Gastrocnemius medialis (tissue), 4 donors: ENCODE measurements at regions not wholly inside any gene's neighbourhood (a gene's known extent, or its start where the extent isn't known, plus 50 kb on each side); places are given as distances from the start of the nearest gene placed in this dataset.

Experiments
- POLR2A ChIP-seq, 2 donors: fragments of 450-650 bp; IDR thresholded peaks; one replicate each; pipeline ENCODE4 v1.6.1; 2017; ENCODE audit warnings: antibody characterized with exemption in 2 of 2, mild to moderate bottlenecking in 2 of 2, moderate library complexity in 2 of 2
- TF ChIP-seq, protein P1 (sequence below), 5 experiments: fragments of 450-650 bp in 3 of 5; fragments of 200-600 bp in 2 of 5; sonication (generic) in 2 of 5; IDR thresholded peaks in 4 of 5; conservative IDR thresholded peaks in 1 of 5; 1 replicate in 4 of 5; 2 replicates in 1 of 5; pipeline ENCODE4 v1.5.1; 2016 to 2019; ENCODE audit warnings: antibody characterized with exemption in 5 of 5, mild to moderate bottlenecking in 3 of 5, moderate library complexity in 3 of 5

DNA sequence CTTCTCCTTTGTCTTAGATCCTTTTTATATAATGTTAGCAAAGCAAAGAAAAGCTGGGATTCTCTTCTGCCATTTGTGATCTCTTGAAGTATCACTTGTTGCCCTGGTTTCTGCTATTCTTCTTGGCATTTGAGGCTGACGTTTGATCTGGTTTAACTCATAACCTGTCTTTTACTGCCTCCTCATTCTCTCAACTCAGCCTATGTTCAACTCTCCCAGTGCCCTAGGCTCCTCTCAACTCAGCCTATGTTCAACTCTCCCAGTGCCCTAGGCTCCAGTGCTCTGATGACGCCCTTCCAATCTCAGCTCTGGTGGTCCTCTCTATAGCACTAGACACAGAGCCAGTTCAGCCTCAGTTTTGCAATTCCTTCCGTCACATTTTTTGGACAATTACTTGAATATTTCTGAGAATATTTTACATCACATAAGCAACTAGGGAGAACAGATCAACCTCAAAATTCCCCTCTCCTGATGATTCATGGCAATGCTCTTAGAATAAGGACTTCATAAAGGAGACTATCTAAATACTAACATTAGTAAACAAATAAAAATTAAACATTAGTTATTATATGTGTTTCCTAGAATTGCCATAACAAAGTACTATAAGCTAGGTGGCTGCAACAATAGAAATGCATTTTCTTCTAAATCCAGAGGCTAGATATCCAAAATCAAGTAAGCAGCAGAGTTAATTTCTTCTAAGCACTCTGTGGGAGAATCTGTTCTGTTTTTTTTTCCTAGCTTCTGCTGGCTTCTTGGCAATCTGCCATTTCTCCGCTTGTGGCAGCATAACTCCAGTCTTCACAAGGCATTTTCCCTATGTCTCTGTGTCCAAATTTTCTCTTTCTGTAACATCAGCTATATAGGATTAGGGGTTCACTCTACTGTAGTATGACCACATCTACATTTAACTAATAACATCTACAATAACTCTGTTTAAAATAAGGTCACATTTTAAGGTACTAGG is 662.1 kb upstream of the FTMT start:
- TF ChIP-seq, protein P1, sequence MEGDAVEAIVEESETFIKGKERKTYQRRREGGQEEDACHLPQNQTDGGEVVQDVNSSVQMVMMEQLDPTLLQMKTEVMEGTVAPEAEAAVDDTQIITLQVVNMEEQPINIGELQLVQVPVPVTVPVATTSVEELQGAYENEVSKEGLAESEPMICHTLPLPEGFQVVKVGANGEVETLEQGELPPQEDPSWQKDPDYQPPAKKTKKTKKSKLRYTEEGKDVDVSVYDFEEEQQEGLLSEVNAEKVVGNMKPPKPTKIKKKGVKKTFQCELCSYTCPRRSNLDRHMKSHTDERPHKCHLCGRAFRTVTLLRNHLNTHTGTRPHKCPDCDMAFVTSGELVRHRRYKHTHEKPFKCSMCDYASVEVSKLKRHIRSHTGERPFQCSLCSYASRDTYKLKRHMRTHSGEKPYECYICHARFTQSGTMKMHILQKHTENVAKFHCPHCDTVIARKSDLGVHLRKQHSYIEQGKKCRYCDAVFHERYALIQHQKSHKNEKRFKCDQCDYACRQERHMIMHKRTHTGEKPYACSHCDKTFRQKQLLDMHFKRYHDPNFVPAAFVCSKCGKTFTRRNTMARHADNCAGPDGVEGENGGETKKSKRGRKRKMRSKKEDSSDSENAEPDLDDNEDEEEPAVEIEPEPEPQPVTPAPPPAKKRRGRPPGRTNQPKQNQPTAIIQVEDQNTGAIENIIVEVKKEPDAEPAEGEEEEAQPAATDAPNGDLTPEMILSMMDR (IDR thresholded peaks at IDR 0.05 in 4 of 5, conservative IDR thresholded peaks at IDR 0.05 in 1 of 5): no peak
- TF ChIP-seq POLR2A (IDR thresholded peaks at IDR 0.05): no peak
